ENCODE measurements at regions not wholly inside any gene's neighbourhood (a gene's known extent, or its start where the extent isn't known, plus 50 kb on each side); places are given as distances from the start of the nearest gene placed in this dataset.

- intact Hi-C loops (cut with DNase I) = no loop called here
- no peak for DNase-seq
Measured at GRCh38 chr12:24328261-24328660, 378.8 kb upstream of the SOX5 start.

- intact Hi-C loops (cut with DNase I) = no loop called here
- DNase-seq = no peak
Measured at GRCh38 chr12:24325331-24325730, 375.9 kb upstream of the SOX5 start.

- intact Hi-C loops (cut with DNase I) = no loop called here
- no peak for DNase-seq
Measured at GRCh38 chr12:24307716-24308335, 358.4 kb upstream of the SOX5 start.

- intact Hi-C loops (cut with DNase I) = no loop called here
- DNase-seq = no peak
Measured at GRCh38 chr12:24307153-24307552, 357.7 kb upstream of the SOX5 start.

- intact Hi-C loops (cut with DNase I) = no loop called here
- DNase-seq = no peak
Measured at GRCh38 chr12:24306001-24306400, 356.5 kb upstream of the SOX5 start.

GRCh38 chr12:24304285-24304684 lies 354.8 kb upstream of the SOX5 start:
- no peak for DNase-seq
- intact Hi-C loops (cut with DNase I) = no loop called here

GRCh38 chr12:24302708-24303107 lies 353.2 kb upstream of the SOX5 start:
- no peak for DNase-seq
- intact Hi-C loops (cut with DNase I) = no loop called here

GRCh38 chr12:24297516-24297915 lies 348.0 kb upstream of the SOX5 start:
- intact Hi-C loops (cut with DNase I) = no loop called here
- DNase-seq = no peak

- no peak for DNase-seq
- intact Hi-C loops (cut with DNase I) = no loop called here
Measured at GRCh38 chr12:24293549-24293948, 344.1 kb upstream of the SOX5 start.

GRCh38 chr12:24287963-24288362 lies 338.5 kb upstream of the SOX5 start:
- intact Hi-C loops (cut with DNase I) = no loop called here
- DNase-seq = no peak

GRCh38 chr12:24285448-24285847 lies 336.0 kb upstream of the SOX5 start:
- intact Hi-C loops (cut with DNase I) = no loop called here

GRCh38 chr12:24281341-24281740 lies 331.9 kb upstream of the SOX5 start:
- intact Hi-C loops (cut with DNase I) = no loop called here
- DNase-seq = no peak

More at GRCh38 chr12:24285448-24285847, 336.0 kb upstream of the SOX5 start:
- DNase-seq = no peak

GRCh38 chr12:24280056-24280842 lies 330.8 kb upstream of the SOX5 start:
- DNase-seq = no peak
- intact Hi-C loops (cut with DNase I) = no loop called here

GRCh38 chr12:24278832-24279231 lies 329.4 kb upstream of the SOX5 start:
- DNase-seq = no peak
- intact Hi-C loops (cut with DNase I) = no loop called here

GRCh38 chr12:24270965-24271364 lies 321.5 kb upstream of the SOX5 start:
- intact Hi-C loops (cut with DNase I) = no loop called here
- no peak for DNase-seq

GRCh38 chr12:24270464-24270863 lies 321.0 kb upstream of the SOX5 start:
- no peak for DNase-seq
- intact Hi-C loops (cut with DNase I) = no loop called here

GRCh38 chr12:24268663-24269186 lies 319.3 kb upstream of the SOX5 start:
- DNase-seq = no peak
- intact Hi-C loops (cut with DNase I) = no loop called here

GRCh38 chr12:24266982-24267381 lies 317.5 kb upstream of the SOX5 start:
- intact Hi-C loops (cut with DNase I) = no loop called here
- DNase-seq = no peak

GRCh38 chr12:24256684-24257083 lies 307.2 kb upstream of the SOX5 start:
- intact Hi-C loops (cut with DNase I) = no loop called here
- no peak for DNase-seq

- no peak for DNase-seq
- intact Hi-C loops (cut with DNase I) = no loop called here
Measured at GRCh38 chr12:24255920-24256665, 306.6 kb upstream of the SOX5 start.

- intact Hi-C loops (cut with DNase I) = no loop called here
- no peak for DNase-seq
Measured at GRCh38 chr12:24252602-24253001, 303.1 kb upstream of the SOX5 start.
